ENCODE measurements at regions not wholly inside any gene's neighbourhood (a gene's known extent, or its start where the extent isn't known, plus 50 kb on each side); places are given as distances from the start of the nearest gene placed in this dataset.

DNA sequence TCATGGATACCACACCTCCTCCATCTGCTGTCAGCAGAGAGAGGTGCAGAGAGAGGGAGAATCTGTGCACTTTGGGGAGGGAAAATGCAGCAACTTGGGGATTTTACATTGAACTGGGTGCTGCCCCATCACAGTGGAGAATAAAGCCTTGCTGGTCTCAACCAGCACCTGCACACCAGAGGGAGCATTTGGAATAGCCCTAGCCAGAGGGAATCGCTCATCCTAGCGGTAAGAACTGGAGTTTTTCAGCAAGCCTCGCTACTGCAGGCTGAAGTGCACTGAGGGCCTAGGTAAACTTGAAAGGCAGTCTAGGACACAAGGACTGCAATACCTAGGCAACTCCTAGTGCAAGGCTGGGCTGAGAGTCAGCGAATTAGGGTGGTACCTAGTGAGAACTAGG, 148.7 kb downstream of the KDR start:
- TF ChIP-seq, protein P1, sequence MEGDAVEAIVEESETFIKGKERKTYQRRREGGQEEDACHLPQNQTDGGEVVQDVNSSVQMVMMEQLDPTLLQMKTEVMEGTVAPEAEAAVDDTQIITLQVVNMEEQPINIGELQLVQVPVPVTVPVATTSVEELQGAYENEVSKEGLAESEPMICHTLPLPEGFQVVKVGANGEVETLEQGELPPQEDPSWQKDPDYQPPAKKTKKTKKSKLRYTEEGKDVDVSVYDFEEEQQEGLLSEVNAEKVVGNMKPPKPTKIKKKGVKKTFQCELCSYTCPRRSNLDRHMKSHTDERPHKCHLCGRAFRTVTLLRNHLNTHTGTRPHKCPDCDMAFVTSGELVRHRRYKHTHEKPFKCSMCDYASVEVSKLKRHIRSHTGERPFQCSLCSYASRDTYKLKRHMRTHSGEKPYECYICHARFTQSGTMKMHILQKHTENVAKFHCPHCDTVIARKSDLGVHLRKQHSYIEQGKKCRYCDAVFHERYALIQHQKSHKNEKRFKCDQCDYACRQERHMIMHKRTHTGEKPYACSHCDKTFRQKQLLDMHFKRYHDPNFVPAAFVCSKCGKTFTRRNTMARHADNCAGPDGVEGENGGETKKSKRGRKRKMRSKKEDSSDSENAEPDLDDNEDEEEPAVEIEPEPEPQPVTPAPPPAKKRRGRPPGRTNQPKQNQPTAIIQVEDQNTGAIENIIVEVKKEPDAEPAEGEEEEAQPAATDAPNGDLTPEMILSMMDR (IDR thresholded peaks at IDR 0.05) = no peak
- TF ChIP-seq ZFX (IDR thresholded peaks at IDR 0.05; ENCODE audit: borderline replicate concordance) = no peak
